Cardiac muscle cell (in vitro differentiated cells and primary cell): ENCODE measurements at regions not wholly inside any gene's neighbourhood (a gene's known extent, or its start where the extent isn't known, plus 50 kb on each side); places are given as distances from the start of the nearest gene placed in this dataset.

Source experiments
- DNase-seq, 2 donors: peaks; one replicate each; pipeline versions ENCODE4 v3.0.0 to v3.0.0-alpha.2; 2010 to 2017; ENCODE audit warnings: low read depth in 1 of 2, low spot score in 1 of 2
- H3K27ac ChIP-seq: fragments of 200-600 bp; sonication (generic); 2 replicates; pipeline ENCODE4 v1.5.1; 2016
- H3K27me3 ChIP-seq: fragments of 200-600 bp; sonication (generic); 2 replicates; pipeline ENCODE4 v1.6.0; 2016; ENCODE audit warnings: control low read depth
- H3K36me3 ChIP-seq: fragments of 200-600 bp; sonication (generic); 2 replicates; pipeline ENCODE4 v1.5.1; 2016; ENCODE audit warnings: control low read depth
- H3K4me1 ChIP-seq: fragments of 200-600 bp; sonication (generic); 2 replicates; pipeline ENCODE4 v1.8.1; 2017; ENCODE audit warnings: low read depth, mild to moderate bottlenecking, mixed run types
- H3K4me3 ChIP-seq: fragments of 200-600 bp; sonication (generic); 2 replicates; pipeline ENCODE4 v1.5.1; 2016; ENCODE audit warnings: mild to moderate bottlenecking
- H3K9me3 ChIP-seq: fragments of 200-600 bp; sonication (generic); 2 replicates; pipeline ENCODE4 v1.5.1; 2017; ENCODE audit warnings: low read depth, mild to moderate bottlenecking, control low read depth
- CTCF ChIP-seq: IDR thresholded peaks from 2 replicates; pipeline ENCODE4 v1.5.1; 2012; ENCODE audit warnings: low read depth, mild to moderate bottlenecking, low read length

- TF ChIP-seq CTCF, result no peak
- Histone ChIP-seq H3K4me1 (no peaks in the 10 kb centered on the region), H3K27me3 (no peaks in the 10 kb centered on the region), H3K27ac (no peak overlapping the region), H3K36me3 (no peaks in the 10 kb centered on the region), H3K4me3 (no peak overlapping the region), H3K9me3 (no peaks in the 10 kb centered on the region)
- DNase-seq, result no peak
Observed at GRCh38 chr11:111166598-111166997, 78.9 kb upstream of the POU2AF2 start.

- H3K4me1 ChIP-seq, result no peaks in the 10 kb centered on the region
- no peaks in the 10 kb centered on the region for H3K27me3 ChIP-seq
- H3K4me3 ChIP-seq, result no peak overlapping the region
- no peak for TF ChIP-seq CTCF
- peak in 1 of 2 donors; percentile 67 for DNase-seq
- no peaks in the 10 kb centered on the region for H3K36me3 ChIP-seq
- no peak overlapping the region for H3K27ac ChIP-seq
- no peaks in the 10 kb centered on the region for H3K9me3 ChIP-seq
Observed at GRCh38 chr11:111162305-111162704, 83.2 kb upstream of the POU2AF2 start.

- TF ChIP-seq CTCF, result no peak
- Histone ChIP-seq H3K4me3 (no peak overlapping the region), H3K27ac (no peak overlapping the region), H3K36me3 (no peaks in the 10 kb centered on the region), H3K9me3 (no peaks in the 10 kb centered on the region), H3K27me3 (no peaks in the 10 kb centered on the region), H3K4me1 (no peaks in the 10 kb centered on the region)
- no peak for DNase-seq
Observed at GRCh38 chr11:111157571-111157970, 88.0 kb upstream of the POU2AF2 start.

- H3K4me1 ChIP-seq, result no peaks in the 10 kb centered on the region
- DNase-seq, result peak in 1 of 2 donors; percentile 9
Observed at GRCh38 chr11:111155021-111155420, 90.5 kb upstream of the POU2AF2 start.

GRCh38 chr11:111153194-111153593 is 92.3 kb upstream of the POU2AF2 start:
- Histone ChIP-seq H3K4me3 (no peak overlapping the region), H3K36me3 (no peaks in the 10 kb centered on the region), H3K9me3 (no peaks in the 10 kb centered on the region), H3K4me1 (no peaks in the 10 kb centered on the region), H3K27me3 (no peaks in the 10 kb centered on the region), H3K27ac (no peak overlapping the region)
- no peak for TF ChIP-seq CTCF
- peak in 1 of 2 donors; percentile 63 for DNase-seq

More at GRCh38 chr11:111155021-111155420, 90.5 kb upstream of the POU2AF2 start:
- Histone ChIP-seq H3K27me3 (no peaks in the 10 kb centered on the region), H3K36me3 (no peaks in the 10 kb centered on the region), H3K27ac (no peak overlapping the region), H3K4me3 (no peak overlapping the region), H3K9me3 (no peaks in the 10 kb centered on the region)
- TF ChIP-seq CTCF, result no peak

GRCh38 chr11:111148953-111149352 is 96.6 kb upstream of the POU2AF2 start:
- no peak for TF ChIP-seq CTCF
- H3K9me3 ChIP-seq, result no peaks in the 10 kb centered on the region
- H3K4me3 ChIP-seq, result no peak overlapping the region
- H3K4me1 ChIP-seq, result no peaks in the 10 kb centered on the region
- peak in 1 of 2 donors; percentile 68 for DNase-seq
- no peaks in the 10 kb centered on the region for H3K27me3 ChIP-seq
- H3K27ac ChIP-seq, result no peak overlapping the region
- H3K36me3 ChIP-seq, result no peaks in the 10 kb centered on the region
